Activated naive CD8-positive, alpha-beta T cell (primary cell): ENCODE measurements at regions not wholly inside any gene's neighbourhood (a gene's known extent, or its start where the extent isn't known, plus 50 kb on each side); places are given as distances from the start of the nearest gene placed in this dataset.
"Not testable (repeated sequence)": the region's sequence is repeated elsewhere in the genome, so short reads cannot be mapped to it uniquely, and the experiment has no call there.

Experiments
- H3K27ac Mint-ChIP-seq: one replicate; pipeline ENCODE4 v1.8.0; 2021; ENCODE audit warnings: mixed read lengths
- H3K27me3 Mint-ChIP-seq: one replicate; pipeline ENCODE4 v1.8.0; 2021; ENCODE audit warnings: mixed read lengths
- H3K36me3 Mint-ChIP-seq: one replicate; pipeline ENCODE4 v1.8.0; 2021; ENCODE audit warnings: mixed read lengths
- H3K4me1 Mint-ChIP-seq: one replicate; pipeline ENCODE4 v1.8.0; 2021; ENCODE audit warnings: low read depth, mixed read lengths
- H3K4me3 Mint-ChIP-seq: one replicate; pipeline ENCODE4 v1.8.0; 2021; ENCODE audit warnings: mild to moderate bottlenecking, mixed read lengths
- H3K9me3 Mint-ChIP-seq: one replicate; pipeline ENCODE4 v1.8.0; 2021; ENCODE audit warnings: low read depth, mixed read lengths

DNA sequence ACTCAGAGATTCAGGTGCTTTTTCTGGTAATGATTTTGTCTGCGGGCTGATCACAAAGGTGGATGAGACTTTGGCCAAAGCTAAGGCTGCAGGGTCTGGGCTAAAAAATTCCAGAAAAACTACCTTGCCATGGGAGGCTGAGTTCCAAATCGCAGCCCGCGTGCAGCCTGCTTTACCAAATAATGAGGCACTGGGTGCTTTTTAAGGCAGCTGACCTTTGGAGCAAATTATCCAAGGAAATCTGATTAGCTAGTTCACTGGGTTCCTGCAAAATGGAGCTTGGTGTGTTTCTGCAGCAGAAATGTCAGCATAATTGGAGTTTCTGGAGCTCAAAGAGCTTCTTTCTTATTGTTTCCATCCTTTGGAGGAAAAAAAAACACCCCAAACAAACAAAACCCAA is 156.6 kb downstream of the NPIPA7 start:
- not testable (repeated sequence) for H3K27me3 Mint-ChIP-seq, H3K4me3 Mint-ChIP-seq, H3K4me1 Mint-ChIP-seq, H3K36me3 Mint-ChIP-seq, H3K9me3 Mint-ChIP-seq, H3K27ac Mint-ChIP-seq

DNA sequence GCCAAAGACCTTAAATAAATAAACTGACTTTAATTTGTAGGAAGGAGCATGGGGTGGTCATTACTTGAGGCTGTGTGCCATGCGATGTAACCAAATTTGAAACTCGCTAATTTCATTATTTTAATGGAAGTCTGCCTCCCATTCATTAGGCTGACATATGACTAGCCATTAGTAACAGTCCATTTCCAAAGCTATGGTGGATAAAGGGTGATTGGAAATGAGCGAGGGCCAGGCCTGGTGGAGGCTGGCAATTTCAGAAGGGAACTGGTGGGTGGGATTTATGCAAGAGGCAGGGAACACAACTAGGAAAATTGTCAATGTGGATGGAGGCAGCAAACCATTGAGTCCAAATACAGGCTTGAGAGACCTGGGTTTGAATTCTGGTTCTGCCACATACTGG is 157.2 kb downstream of the NPIPA7 start:
- not testable (repeated sequence) for H3K27ac Mint-ChIP-seq, H3K4me1 Mint-ChIP-seq, H3K4me3 Mint-ChIP-seq, H3K27me3 Mint-ChIP-seq, H3K9me3 Mint-ChIP-seq, H3K36me3 Mint-ChIP-seq

DNA sequence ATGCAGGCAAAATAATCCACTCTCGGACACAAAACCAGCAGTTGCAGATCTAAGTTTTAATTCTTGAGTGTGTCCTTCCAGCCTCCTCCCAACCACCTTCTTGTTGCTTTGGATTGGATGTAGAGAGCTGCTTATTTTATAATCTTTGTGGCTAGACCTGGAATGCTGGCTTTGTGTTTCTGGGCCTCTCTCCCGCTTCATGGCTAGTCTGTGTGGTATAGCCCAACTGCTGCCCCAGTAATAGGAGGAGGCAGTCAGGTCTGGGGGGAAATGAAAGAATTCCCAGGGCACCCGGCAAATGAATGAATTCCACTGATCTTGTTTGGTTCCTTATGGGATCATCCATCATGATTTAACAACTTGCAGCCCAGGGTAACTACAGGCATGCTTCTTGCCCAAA is 170.8 kb downstream of the NPIPA7 start:
- H3K27ac Mint-ChIP-seq, H3K4me1 Mint-ChIP-seq: not testable (repeated sequence)

DNA sequence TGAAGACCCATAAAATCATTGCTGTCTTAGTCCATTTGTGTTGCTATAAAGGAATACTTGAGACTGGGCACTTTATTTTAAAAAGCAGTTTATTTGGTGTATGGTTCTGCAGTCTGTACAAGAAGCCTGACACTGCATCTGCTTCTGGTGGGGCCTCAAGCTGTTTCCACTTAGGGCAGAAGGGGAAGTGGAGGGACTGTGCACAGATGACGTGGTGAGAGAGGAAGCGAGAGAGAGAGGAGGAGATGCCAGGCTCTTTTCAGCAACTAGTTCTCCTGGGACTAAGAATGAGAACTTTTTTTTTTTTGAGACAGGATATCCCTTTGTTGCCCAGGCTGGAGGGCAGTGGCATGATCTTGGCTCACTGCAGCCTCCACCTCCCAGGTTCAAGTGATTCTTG is 171.9 kb downstream of the NPIPA7 start:
- not testable (repeated sequence) for H3K36me3 Mint-ChIP-seq, H3K9me3 Mint-ChIP-seq, H3K27ac Mint-ChIP-seq, H3K4me3 Mint-ChIP-seq, H3K4me1 Mint-ChIP-seq, H3K27me3 Mint-ChIP-seq

More for the DNA sequence above, 170.8 kb downstream of the NPIPA7 start:
- not testable (repeated sequence) for H3K36me3 Mint-ChIP-seq, H3K9me3 Mint-ChIP-seq, H3K4me3 Mint-ChIP-seq, H3K27me3 Mint-ChIP-seq

DNA sequence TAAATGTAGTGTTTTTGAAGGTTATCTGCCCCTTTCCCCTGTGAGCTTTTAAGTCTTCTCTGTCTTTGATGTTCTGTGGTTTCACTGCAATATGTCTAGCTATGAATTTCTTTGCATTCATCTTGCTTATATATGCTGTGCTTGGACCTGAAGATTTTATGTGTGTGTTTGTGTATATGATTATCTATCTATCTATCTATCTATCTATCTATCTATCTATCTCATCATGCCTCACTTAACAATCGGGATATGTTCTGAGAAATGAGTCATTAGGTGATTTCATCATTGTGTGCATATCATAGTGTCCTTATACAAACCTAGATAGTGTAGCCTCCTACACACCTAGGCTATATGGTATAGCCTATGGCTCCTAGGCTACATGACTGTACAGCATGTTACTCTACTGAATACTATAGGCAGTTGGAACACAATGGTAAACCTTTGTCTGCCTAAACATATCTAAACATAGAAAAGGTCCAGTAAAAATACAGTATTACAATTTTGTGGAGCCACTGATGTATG is 173.9 kb downstream of the NPIPA7 start:
- not testable (repeated sequence) for H3K36me3 Mint-ChIP-seq, H3K27me3 Mint-ChIP-seq, H3K4me3 Mint-ChIP-seq, H3K27ac Mint-ChIP-seq, H3K9me3 Mint-ChIP-seq, H3K4me1 Mint-ChIP-seq

DNA sequence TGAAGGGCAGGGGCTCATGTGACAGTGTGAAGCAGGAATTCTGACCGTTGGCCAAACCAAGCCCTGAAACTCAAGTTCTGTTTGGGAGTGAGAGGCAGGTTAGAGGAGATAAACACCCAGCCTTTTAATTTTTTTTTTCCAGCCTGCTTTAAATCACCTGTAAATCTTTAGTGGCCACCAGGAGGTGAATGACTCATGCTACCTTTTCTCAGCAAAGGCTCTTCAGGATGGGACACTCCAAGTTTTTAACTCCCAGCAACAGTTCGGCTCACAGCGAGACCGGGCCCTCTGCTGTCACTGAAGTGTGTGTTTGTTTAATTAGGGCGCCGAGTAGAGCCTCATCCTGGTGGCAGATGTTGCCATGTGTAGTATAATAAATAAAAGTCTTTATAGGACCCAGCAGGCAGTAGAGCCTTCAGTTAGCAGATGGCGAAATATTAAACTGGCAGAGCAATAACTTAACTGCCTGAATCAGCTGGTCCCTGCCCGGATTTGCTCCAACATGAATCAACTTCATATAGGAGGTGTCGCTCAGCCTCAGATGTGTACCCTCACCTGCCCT is 180.3 kb downstream of the NPIPA7 start:
- not testable (repeated sequence) for H3K4me1 Mint-ChIP-seq, H3K36me3 Mint-ChIP-seq, H3K27ac Mint-ChIP-seq, H3K9me3 Mint-ChIP-seq, H3K4me3 Mint-ChIP-seq, H3K27me3 Mint-ChIP-seq

DNA sequence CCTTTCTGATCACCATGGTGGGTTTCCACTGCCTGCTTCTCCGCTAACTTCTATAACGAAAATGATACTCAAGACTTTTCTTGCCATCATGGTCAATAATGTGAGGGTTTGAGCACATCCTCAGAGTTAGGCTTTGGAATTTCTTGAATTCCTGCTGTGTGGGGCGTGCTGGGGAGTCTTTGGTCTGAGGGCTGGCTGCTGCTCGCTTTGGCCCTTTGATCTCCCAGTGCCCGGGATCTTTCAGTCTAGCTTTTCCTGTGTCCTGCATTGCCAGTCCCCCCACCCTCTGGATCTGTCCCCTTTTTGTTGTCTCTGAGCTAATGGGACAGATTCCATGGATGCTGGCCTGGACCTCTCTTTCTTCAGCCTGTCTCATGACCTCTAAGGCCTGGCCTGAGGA is 182.6 kb downstream of the NPIPA7 start:
- not testable (repeated sequence) for H3K4me1 Mint-ChIP-seq, H3K27ac Mint-ChIP-seq, H3K4me3 Mint-ChIP-seq, H3K36me3 Mint-ChIP-seq, H3K9me3 Mint-ChIP-seq, H3K27me3 Mint-ChIP-seq

DNA sequence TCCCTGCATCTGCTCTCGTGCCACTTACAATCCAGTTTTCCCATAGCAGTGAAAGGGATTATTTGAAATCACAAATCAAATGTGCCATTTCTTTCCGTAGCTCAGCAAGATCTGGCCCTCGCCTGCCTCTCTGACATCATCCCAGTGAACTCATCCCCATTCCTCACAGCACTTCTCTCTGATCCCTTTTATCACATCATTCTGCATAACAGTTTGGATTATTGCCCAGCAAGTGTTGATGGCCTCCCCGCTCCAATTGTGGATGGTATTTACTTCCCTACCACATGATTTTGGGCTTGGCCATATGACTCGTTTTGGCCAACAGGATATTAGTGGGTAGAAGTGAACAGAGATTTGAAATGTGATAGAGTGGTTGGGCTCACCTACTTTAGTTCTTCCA is 185.0 kb downstream of the NPIPA7 start:
- H3K4me1 Mint-ChIP-seq, H3K4me3 Mint-ChIP-seq, H3K36me3 Mint-ChIP-seq, H3K27ac Mint-ChIP-seq, H3K9me3 Mint-ChIP-seq, H3K27me3 Mint-ChIP-seq: not testable (repeated sequence)

DNA sequence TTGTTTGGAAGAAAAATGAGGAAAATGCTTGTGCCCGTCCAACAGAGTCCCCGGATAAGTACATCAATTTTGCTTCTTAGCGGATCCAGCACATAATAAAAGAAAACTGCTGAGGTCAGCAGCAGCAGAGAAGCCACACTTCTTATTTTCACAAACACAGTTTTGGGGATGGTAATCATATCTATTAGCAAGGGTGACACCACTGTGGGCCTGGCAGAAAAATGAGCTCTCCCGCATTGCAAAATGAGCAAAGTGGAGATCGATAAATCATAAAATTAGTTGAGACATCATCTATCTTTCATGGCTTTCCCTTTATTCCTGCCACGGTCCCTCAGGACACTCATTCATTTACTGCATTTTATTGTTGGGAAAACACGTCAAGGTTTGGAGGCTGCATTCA is 186.4 kb downstream of the NPIPA7 start:
- not testable (repeated sequence) for H3K27ac Mint-ChIP-seq, H3K4me1 Mint-ChIP-seq, H3K9me3 Mint-ChIP-seq, H3K36me3 Mint-ChIP-seq, H3K27me3 Mint-ChIP-seq, H3K4me3 Mint-ChIP-seq

DNA sequence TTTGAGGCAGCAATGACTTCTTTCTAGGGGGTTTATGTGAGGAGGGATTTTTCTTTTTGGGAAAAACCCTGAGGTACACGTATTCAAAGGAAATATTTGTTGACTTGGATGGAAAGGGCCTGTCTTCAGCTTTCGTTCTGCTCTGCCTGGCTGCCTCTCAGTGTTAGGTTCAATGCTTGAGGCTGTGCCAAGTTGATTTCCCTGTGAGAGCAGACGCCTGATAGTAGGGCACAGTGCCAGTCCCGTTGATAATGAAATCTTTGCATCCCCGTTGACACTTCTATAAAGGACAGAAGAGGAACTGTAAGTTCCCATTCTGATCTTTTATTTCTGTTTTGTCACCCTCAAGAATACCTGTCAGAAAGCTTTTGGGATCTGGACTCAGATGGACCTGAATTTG is 191.1 kb downstream of the NPIPA7 start:
- not testable (repeated sequence) for H3K27ac Mint-ChIP-seq, H3K9me3 Mint-ChIP-seq, H3K4me3 Mint-ChIP-seq, H3K36me3 Mint-ChIP-seq, H3K4me1 Mint-ChIP-seq, H3K27me3 Mint-ChIP-seq

DNA sequence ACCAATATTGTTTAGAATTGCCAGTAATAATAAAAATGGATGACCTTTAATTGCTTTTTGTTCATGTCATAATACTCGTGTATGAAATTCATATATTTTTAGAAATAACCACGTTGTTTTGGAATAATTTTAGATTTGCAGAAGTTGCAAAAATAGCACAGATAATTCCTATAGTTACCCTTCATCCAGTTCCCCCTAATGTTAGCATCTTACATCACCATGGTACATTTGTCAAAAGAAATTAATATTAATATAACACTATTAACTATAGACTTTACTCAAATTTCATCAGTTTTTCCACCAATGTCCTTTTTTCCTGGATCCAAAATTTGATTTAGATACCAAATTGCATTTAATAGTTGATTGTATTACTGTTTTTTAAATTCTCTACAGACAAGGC is 191.9 kb downstream of the NPIPA7 start:
- not testable (repeated sequence) for H3K4me3 Mint-ChIP-seq, H3K9me3 Mint-ChIP-seq, H3K36me3 Mint-ChIP-seq, H3K27ac Mint-ChIP-seq, H3K4me1 Mint-ChIP-seq, H3K27me3 Mint-ChIP-seq

DNA sequence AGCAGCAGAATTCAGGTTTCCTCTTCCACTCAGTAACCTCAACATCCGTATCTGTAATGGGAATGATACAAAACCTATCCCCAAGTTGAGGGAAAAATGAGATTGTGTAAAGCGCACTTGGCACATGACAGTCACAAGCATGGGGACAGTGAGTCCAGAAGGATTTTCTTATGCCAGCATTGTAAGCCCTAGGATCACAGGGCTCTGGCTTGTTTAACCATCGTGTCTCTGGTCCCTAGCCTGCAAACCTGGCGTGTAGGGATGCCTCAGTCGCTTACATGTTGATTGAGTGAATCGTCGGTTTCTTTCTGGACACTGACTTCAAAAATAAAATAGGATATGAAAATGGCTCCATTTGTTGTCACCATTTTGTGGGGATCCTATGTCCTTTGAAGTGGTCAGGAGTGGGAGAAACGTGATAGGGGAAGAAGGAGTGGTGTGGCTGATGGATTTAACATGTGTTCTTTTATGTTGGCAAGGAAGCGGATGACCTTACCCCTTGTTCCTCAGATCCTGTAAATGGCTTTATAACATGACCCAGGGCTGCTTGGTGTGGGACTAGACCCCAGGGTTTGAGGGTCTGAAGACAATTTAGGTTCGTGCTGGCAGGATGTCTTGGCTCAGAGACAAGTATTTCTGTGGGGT is 193.3 kb downstream of the NPIPA7 start:
- not testable (repeated sequence) for H3K9me3 Mint-ChIP-seq, H3K4me3 Mint-ChIP-seq, H3K36me3 Mint-ChIP-seq, H3K4me1 Mint-ChIP-seq, H3K27ac Mint-ChIP-seq, H3K27me3 Mint-ChIP-seq

DNA sequence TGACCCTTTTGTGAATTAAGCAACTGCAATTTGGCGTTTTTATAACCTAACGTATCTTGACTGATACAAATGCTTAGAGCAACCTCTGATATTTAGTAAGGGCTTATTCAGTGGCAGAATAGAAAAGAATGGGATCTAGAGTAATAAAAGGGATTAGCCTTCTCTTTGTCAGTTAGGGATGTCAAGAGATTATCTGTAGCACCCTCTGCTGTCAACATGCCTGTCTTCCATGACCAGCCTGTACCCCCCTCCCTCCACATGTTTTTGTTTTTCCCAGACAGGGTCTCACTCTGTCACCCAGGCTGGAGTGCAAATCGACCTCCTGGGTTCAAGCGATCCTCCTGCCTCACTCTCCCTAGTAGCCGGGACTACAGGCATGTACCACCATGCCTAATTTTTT is 198.1 kb downstream of the NPIPA7 start:
- not testable (repeated sequence) for H3K4me1 Mint-ChIP-seq, H3K9me3 Mint-ChIP-seq, H3K4me3 Mint-ChIP-seq, H3K27ac Mint-ChIP-seq, H3K27me3 Mint-ChIP-seq, H3K36me3 Mint-ChIP-seq

DNA sequence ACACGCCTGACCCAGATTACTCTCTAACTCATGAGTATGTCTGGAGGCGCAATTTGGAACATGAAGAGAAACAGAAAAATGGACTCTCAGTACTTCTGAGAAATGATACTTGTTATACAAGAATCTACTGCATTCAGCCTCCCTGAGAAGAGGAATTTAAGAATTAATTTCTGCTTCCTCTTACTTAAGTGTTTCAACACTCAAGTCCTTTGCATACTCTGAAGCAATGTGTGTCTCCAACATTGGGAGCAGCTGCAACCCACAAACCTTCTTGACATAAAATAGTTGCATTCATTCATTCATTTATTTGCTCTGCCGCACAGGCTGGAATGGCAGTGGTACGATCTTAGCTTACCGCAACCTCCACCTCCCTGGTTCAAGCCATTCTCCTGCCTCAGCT is 199.8 kb downstream of the NPIPA7 start:
- Mint-ChIP-seq H3K27me3 (no peaks in the 10 kb centered on the region), H3K4me1 (no peaks in the 10 kb centered on the region), H3K9me3 (no peaks in the 10 kb centered on the region), H3K27ac (no peak overlapping the region), H3K36me3 (no peaks in the 10 kb centered on the region), H3K4me3 (no peak overlapping the region)

DNA sequence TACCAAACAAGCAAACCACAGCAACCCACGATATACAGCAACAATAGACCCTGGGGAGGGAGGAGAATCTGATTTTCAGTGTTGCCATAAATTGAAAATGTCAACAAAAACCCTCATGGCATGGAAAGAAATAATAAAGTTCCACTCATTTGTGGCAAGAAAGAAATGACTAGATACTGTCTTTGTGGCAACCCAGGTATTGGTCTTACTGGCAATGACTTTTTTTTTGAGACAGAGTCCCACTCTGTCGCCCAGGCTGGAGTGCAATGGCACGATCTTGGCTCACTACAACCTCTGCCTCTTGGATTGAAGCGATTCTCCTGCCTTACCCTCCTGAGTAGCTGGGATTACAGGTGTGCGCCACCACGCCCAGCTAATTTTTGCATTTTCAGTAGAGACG is 204.0 kb downstream of the NPIPA7 start:
- not testable (repeated sequence) for H3K4me1 Mint-ChIP-seq, H3K9me3 Mint-ChIP-seq

DNA sequence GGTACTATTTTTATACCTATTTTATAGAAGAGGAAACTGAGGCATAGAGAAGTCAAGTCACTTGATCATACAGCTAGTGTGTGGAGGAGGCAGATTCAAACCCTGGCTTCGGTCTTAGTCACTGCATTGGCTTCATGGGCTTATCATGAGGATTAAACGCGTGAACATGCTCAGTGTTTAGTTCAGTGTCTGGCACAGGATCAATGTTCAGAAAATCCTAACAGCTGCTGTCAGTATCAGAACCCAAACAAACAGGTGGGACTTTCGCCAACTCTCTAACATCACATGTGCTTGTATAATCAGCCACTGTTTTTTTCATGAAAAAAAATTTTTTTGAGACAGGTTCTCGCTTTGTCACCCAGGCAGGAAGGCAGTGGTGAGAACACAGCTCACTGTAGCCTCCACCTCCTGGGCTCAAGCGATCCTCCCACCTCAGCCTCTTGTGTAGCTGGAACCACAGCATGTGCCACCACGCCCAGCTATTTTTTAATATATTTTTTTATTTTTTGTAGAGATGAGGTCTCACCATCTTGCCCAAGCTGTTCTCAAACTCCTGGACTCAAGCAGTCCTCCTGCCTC is 207.2 kb downstream of the NPIPA7 start:
- not testable (repeated sequence) for H3K36me3 Mint-ChIP-seq, H3K27ac Mint-ChIP-seq, H3K4me3 Mint-ChIP-seq, H3K9me3 Mint-ChIP-seq, H3K4me1 Mint-ChIP-seq, H3K27me3 Mint-ChIP-seq

More for the DNA sequence above, 204.0 kb downstream of the NPIPA7 start:
- not testable (repeated sequence) for H3K36me3 Mint-ChIP-seq, H3K27me3 Mint-ChIP-seq, H3K27ac Mint-ChIP-seq, H3K4me3 Mint-ChIP-seq
